HEK293 (cell line): ENCODE measurements at regions not wholly inside any gene's neighbourhood (a gene's known extent, or its start where the extent isn't known, plus 50 kb on each side); places are given as distances from the start of the nearest gene placed in this dataset.
A peak's percentile ranks its signal among the peaks of the same experiment; 100 is the strongest.
"Not testable (repeated sequence)": the region's sequence is repeated elsewhere in the genome, so short reads cannot be mapped to it uniquely, and the experiment has no call there.

Experiments
- CTCF ChIA-PET: fragments of 350-600 bp; formaldehyde crosslinking; extraction: SDS; loops from one replicate; lab custom pipeline; 2021; ENCODE audit warnings: antibody characterized with exemption; lab: Yijun Ruan, JAX
- POLR2A ChIA-PET: fragments of 300-600 bp; formaldehyde crosslinking; extraction: SDS; loops from one replicate; lab custom pipeline; 2020; ENCODE audit warnings: antibody characterized with exemption, inconsistent platforms; lab: Yijun Ruan, JAX
- H3K27ac ChIP-seq: fragments of 200-500 bp; sonication (Bioruptor generic); 2 replicates; pipeline ENCODE4 v1.5.1; 2014; ENCODE audit warnings: low read depth, low read length, control low read depth, inconsistent platforms; ENCODE audit errors: extremely low read depth
- H3K36me3 ChIP-seq, 2 experiments: fragments of 200-500 bp in 1 of 2; sonication (Bioruptor generic) in 1 of 2; 1 replicate in 1 of 2; 2 replicates in 1 of 2; pipeline ENCODE4 v1.5.1; 2014 to 2017; ENCODE audit warnings: inconsistent platforms in 2 of 2, low read length in 2 of 2; ENCODE audit not compliant: control insufficient read depth in 2 of 2, insufficient read depth in 1 of 2
- H3K4me1 ChIP-seq: fragments of 200-500 bp; sonication (Bioruptor generic); 2 replicates; pipeline ENCODE4 v1.5.1; 2014; ENCODE audit warnings: mild to moderate bottlenecking, low read length, inconsistent platforms; ENCODE audit not compliant: control insufficient read depth, insufficient read depth
- H3K4me3 ChIP-seq: 2 replicates; pipeline ENCODE4 v1.5.1; 2011; ENCODE audit warnings: low read depth, mild to moderate bottlenecking, control low read depth, low read length, moderate library complexity
- H3K9me3 ChIP-seq: fragments of 200-500 bp; sonication (Bioruptor generic); 2 replicates; pipeline ENCODE4 v1.5.1; 2014; ENCODE audit warnings: low read depth, low read length, inconsistent platforms; ENCODE audit not compliant: control insufficient read depth, insufficient read depth
- REST ChIP-seq: fragments of 450-650 bp; formaldehyde crosslinking; IDR thresholded peaks from 2 replicates; pipeline ENCODE4 v1.5.1; 2016; ENCODE audit warnings: missing biosample characterization, missing genetic modification characterization
- ZBTB8A ChIP-seq: fragments of 450-650 bp; formaldehyde crosslinking; IDR thresholded peaks from 2 replicates; pipeline ENCODE4 v1.5.1; 2016; ENCODE audit warnings: missing biosample characterization, missing genetic modification characterization
- ZNF140 ChIP-seq: fragments of 450-650 bp; formaldehyde crosslinking; IDR thresholded peaks from 2 replicates; pipeline ENCODE4 v1.5.1; 2016; ENCODE audit warnings: missing biosample characterization, missing genetic modification characterization
- ZNF394 ChIP-seq: fragments of 450-650 bp; formaldehyde crosslinking; IDR thresholded peaks from 2 replicates; pipeline ENCODE4 v1.5.1; 2016; ENCODE audit warnings: missing biosample characterization, missing genetic modification characterization, mild to moderate bottlenecking, moderate library complexity, borderline replicate concordance
- ZNF426 ChIP-seq: fragments of 450-650 bp; formaldehyde crosslinking; IDR thresholded peaks from 2 replicates; pipeline ENCODE4 v1.5.1; 2017; ENCODE audit warnings: missing biosample characterization, missing genetic modification characterization, mild to moderate bottlenecking, inconsistent platforms, moderate library complexity
- ZNF501 ChIP-seq: fragments of 450-650 bp; formaldehyde crosslinking; IDR thresholded peaks from 2 replicates; pipeline ENCODE4 v1.5.1; 2016; ENCODE audit warnings: missing biosample characterization, missing genetic modification characterization
- ZNF555 ChIP-seq: fragments of 450-650 bp; formaldehyde crosslinking; conservative IDR thresholded peaks from 2 replicates; pipeline ENCODE4 v1.5.1; 2017; ENCODE audit warnings: missing biosample characterization, mild to moderate bottlenecking, missing genetic modification characterization, inconsistent platforms
- ZNF558 ChIP-seq: fragments of 450-650 bp; formaldehyde crosslinking; IDR thresholded peaks from 2 replicates; pipeline ENCODE4 v1.5.1; 2016; ENCODE audit warnings: missing biosample characterization, missing genetic modification characterization
- ZNF560 ChIP-seq: fragments of 450-650 bp; formaldehyde crosslinking; IDR thresholded peaks from 2 replicates; pipeline ENCODE4 v1.5.1; 2017; ENCODE audit warnings: missing biosample characterization, missing genetic modification characterization, borderline replicate concordance
- ZNF623 ChIP-seq: fragments of 450-650 bp; formaldehyde crosslinking; IDR thresholded peaks from 2 replicates; pipeline ENCODE4 v1.5.1; 2016; ENCODE audit warnings: missing biosample characterization, missing genetic modification characterization
- ZNF654 ChIP-seq: fragments of 450-650 bp; formaldehyde crosslinking; IDR thresholded peaks from 2 replicates; pipeline ENCODE4 v1.5.1; 2016; ENCODE audit warnings: low read depth, missing biosample characterization, missing genetic modification characterization
- ZXDB ChIP-seq: fragments of 450-650 bp; formaldehyde crosslinking; IDR thresholded peaks from 2 replicates; pipeline ENCODE4 v1.5.1; 2016; ENCODE audit warnings: missing biosample characterization, missing genetic modification characterization
- TF ChIP-seq, protein P1 (sequence below): fragments of 450-650 bp; formaldehyde crosslinking; conservative IDR thresholded peaks from 2 replicates; pipeline ENCODE4 v1.5.1; 2016; ENCODE audit warnings: low read depth, missing biosample characterization, missing genetic modification characterization
- TF ChIP-seq, protein P2 (sequence below): fragments of 450-650 bp; formaldehyde crosslinking; conservative IDR thresholded peaks from 2 replicates; pipeline ENCODE4 v1.5.1; 2016; ENCODE audit warnings: low read depth, missing biosample characterization, missing genetic modification characterization

- CTCF ChIA-PET, POLR2A ChIA-PET, H3K4me1 ChIP-seq, H3K27ac ChIP-seq, H3K36me3 ChIP-seq, H3K9me3 ChIP-seq, H3K4me3 ChIP-seq: not testable (repeated sequence)
- peak; percentile 69 for TF ChIP-seq ZNF426
- TF ChIP-seq ZNF623 (tag by site-specific recombination), result peak; percentile 68
- TF ChIP-seq ZBTB8A (tag by site-specific recombination), result peak; percentile 45; the same call in 1 of the 2 replicates
- TF ChIP-seq, protein P1, sequence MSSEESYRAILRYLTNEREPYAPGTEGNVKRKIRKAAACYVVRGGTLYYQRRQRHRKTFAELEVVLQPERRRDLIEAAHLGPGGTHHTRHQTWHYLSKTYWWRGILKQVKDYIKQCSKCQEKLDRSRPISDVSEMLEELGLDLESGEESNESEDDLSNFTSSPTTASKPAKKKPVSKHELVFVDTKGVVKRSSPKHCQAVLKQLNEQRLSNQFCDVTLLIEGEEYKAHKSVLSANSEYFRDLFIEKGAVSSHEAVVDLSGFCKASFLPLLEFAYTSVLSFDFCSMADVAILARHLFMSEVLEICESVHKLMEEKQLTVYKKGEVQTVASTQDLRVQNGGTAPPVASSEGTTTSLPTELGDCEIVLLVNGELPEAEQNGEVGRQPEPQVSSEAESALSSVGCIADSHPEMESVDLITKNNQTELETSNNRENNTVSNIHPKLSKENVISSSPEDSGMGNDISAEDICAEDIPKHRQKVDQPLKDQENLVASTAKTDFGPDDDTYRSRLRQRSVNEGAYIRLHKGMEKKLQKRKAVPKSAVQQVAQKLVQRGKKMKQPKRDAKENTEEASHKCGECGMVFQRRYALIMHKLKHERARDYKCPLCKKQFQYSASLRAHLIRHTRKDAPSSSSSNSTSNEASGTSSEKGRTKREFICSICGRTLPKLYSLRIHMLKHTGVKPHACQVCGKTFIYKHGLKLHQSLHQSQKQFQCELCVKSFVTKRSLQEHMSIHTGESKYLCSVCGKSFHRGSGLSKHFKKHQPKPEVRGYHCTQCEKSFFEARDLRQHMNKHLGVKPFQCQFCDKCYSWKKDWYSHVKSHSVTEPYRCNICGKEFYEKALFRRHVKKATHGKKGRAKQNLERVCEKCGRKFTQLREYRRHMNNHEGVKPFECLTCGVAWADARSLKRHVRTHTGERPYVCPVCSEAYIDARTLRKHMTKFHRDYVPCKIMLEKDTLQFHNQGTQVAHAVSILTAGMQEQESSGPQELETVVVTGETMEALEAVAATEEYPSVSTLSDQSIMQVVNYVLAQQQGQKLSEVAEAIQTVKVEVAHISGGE, result peak; percentile 74
- TF ChIP-seq ZNF501 (tag by site-specific recombination), result 0 out of 2 replicates have a peak, but pooled peaks have one; percentile 39
- 0 out of 2 replicates have a peak, but pooled peaks have one; percentile 11 for TF ChIP-seq ZNF560 (tag by site-specific recombination)
- TF ChIP-seq ZNF654 (tag by site-specific recombination), result peak; percentile 19
- peak; percentile 82; the same call in 1 of the 2 replicates for TF ChIP-seq ZNF394 (tag by site-specific recombination)
- TF ChIP-seq ZXDB (tag by site-specific recombination), result peak; percentile 45; the same call in 1 of the 2 replicates
- peak; percentile 52; the same call in 1 of the 2 replicates for TF ChIP-seq REST
- TF ChIP-seq, protein P2, sequence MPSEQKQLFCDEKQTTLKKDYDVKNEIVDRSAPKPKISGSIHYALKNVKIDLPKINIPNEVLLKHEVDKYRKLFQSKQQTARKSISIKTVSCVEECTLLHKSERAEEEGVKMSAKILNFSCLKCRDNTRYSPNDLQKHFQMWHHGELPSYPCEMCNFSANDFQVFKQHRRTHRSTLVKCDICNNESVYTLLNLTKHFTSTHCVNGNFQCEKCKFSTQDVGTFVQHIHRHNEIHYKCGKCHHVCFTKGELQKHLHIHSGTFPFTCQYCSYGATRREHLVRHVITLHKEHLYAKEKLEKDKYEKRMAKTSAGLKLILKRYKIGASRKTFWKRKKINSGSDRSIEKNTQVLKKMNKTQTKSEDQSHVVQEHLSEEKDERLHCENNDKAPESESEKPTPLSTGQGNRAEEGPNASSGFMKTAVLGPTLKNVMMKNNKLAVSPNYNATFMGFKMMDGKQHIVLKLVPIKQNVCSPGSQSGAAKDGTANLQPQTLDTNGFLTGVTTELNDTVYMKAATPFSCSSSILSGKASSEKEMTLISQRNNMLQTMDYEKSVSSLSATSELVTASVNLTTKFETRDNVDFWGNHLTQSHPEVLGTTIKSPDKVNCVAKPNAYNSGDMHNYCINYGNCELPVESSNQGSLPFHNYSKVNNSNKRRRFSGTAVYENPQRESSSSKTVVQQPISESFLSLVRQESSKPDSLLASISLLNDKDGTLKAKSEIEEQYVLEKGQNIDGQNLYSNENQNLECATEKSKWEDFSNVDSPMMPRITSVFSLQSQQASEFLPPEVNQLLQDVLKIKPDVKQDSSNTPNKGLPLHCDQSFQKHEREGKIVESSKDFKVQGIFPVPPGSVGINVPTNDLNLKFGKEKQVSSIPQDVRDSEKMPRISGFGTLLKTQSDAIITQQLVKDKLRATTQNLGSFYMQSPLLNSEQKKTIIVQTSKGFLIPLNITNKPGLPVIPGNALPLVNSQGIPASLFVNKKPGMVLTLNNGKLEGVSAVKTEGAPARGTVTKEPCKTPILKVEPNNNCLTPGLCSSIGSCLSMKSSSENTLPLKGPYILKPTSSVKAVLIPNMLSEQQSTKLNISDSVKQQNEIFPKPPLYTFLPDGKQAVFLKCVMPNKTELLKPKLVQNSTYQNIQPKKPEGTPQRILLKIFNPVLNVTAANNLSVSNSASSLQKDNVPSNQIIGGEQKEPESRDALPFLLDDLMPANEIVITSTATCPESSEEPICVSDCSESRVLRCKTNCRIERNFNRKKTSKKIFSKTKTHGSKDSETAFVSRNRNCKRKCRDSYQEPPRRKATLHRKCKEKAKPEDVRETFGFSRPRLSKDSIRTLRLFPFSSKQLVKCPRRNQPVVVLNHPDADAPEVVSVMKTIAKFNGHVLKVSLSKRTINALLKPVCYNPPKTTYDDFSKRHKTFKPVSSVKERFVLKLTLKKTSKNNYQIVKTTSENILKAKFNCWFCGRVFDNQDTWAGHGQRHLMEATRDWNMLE (tag by site-specific recombination), result peak; percentile 73; the same call in 1 of the 2 replicates
- TF ChIP-seq ZNF140, result peak; percentile 51; the same call in 1 of the 2 replicates
- TF ChIP-seq ZNF558 (tag by site-specific recombination), result 0 out of 2 replicates have a peak, but pooled peaks have one; percentile 29
- TF ChIP-seq ZNF555 (tag by site-specific recombination), result peak; percentile 69
Observed at GRCh38 chr18:52168131-52168530, 171.9 kb upstream of the DCC start.
